GM12872 (cell line): ENCODE measurements at regions not wholly inside any gene's neighbourhood (a gene's known extent, or its start where the extent isn't known, plus 50 kb on each side); places are given as distances from the start of the nearest gene placed in this dataset.

Experiments
- CTCF ChIP-seq: IDR thresholded peaks from 3 replicates; pipeline ENCODE4 v1.5.1; 2011; ENCODE audit warnings: low read depth, mild to moderate bottlenecking, low read length, moderate library complexity; ENCODE audit not compliant: insufficient read depth

GRCh38 chr14:97395068-97395467 is 597.9 kb downstream of the VRK1 start:
- TF ChIP-seq CTCF = no peak

GRCh38 chr14:97401714-97402113 is 604.5 kb downstream of the VRK1 start:
- TF ChIP-seq CTCF = no peak

GRCh38 chr14:97402279-97402678 is 605.1 kb downstream of the VRK1 start:
- TF ChIP-seq CTCF = no peak

GRCh38 chr14:97407701-97408407 is 610.7 kb downstream of the VRK1 start:
- no peak for TF ChIP-seq CTCF

- TF ChIP-seq CTCF = no peak
These were observed 611.3 kb downstream of the VRK1 start for GRCh38 chr14:97408503-97408902.

GRCh38 chr14:97408937-97409815 is 612.0 kb downstream of the VRK1 start:
- TF ChIP-seq CTCF = no peak
